HG03378 (cell line): ENCODE measurements at regions not wholly inside any gene's neighbourhood (a gene's known extent, or its start where the extent isn't known, plus 50 kb on each side); places are given as distances from the start of the nearest gene placed in this dataset.

Experiments used
- ATAC-seq: cut with Tn5 transposase; IDR thresholded peaks from one replicate; pipeline ENCODE4 v1.9.1; 2021; ENCODE audit warnings: mild to moderate bottlenecking, moderate library complexity; ENCODE audit not compliant: unreplicated experiment

DNA sequence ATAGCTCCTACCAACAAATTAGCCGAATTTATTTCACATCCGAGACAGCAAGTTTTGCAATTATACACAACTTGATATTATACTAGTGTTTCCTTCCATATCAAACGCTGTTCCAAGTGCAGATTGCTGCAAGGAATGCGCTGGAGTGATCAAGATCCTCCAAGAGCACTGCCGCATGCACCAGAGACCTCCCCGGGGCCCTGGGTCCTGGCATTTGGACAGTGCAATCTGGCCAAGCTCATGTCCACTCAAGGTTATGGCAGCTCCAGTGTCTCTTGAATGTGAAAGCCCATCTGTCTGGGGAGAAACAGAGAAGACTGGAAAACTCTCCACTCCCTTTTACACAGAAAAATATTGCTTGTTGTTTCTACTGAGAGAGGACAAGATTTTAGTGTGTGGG, 111.9 kb downstream of the HSPH1 start:
- ATAC-seq: no peak

- ATAC-seq: no peak
These were observed 112.6 kb downstream of the HSPH1 start for GRCh38 chr13:31049083-31049482.

DNA sequence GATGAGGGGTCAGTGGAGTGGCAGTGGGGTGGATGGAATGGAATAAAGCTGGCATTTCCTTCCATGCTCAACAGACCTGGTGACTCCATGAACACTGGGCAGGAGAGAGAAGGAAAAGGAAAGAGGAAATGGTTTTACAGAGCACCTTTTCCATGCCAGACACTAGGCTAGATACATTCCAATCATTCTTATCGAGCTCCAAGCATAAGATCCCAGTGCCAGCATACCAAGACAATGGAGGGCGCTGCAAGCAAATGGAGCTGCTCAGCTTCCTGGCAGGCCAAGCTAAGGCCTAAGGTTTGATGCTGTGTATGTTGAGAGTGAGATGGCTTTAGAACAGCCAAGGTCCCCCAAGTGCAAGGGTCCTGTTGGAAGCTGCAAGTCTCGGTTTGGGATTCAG, 113.2 kb downstream of the HSPH1 start:
- ATAC-seq: no peak

DNA sequence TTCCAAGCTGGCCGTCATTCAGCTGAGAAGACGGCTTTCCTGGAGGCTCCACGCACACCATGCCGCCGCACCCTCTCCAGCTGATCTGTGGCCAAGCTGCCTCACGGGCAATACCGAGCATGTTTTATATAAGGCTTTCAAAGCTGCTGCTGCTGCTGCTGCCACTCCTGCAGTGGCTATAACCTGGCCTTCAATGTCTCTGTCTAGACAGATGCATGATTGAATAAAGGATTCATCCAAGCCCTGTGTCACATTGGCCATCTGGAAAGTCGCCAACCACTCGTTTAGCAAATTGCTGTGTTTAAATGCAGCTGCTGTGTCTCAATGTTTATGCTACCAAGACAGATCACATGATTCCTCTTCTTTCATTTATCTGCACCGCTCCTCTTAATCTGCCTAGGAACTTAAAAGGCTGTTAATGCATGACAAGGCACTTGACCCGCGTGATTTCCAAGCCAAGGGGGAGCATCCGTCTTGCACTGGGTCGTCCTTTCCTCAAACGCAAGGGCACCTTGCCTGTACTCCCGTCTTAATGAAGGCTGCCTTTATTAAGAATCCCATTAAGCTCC, 114.3 kb downstream of the TEX26 start:
- no peak for ATAC-seq

GRCh38 chr13:31045286-31046081, 113.0 kb downstream of the TEX26 start:
- peak; percentile 57 for ATAC-seq

DNA sequence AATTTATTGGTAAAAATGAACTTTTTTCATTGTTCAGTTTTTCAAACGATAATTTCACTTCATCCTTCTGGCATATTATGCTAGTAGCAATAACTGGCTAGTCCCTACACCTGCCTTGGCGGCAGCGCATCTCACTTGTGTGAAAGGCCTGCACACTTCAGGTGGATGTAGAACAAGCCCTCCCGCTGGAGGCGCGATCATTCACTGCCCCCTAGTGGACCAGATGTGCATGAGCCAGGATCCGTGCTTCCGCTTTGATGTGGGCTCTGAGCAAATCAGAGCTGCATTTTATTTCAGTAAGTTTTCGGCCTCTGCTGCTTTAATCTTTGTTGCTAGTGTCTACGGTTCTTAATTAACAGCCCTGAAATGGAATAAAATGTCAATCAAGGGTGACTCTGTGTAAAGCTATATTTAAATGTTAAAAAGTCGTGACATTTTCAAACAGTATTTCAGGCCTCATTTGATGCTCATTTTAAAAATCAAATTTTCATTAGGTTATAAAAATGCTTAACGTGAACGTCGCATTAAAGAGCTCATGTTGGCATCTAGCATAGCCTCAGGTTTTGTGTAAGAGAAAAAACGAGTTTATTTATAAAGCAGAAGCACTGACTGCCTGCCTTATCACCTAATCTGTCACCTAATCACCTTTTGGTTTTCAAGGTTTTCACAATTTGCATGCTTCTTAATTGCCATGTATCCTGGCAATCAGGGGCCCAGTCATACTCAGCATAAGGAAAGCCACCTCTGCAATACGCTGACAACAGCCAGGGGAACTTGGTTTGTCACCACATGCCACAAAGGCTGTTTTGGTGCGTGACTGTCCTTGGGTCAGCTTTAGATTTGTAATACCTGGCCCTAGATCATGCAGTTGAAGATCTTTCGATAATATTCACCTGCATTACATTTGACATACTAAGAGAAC, 112.2 kb downstream of the TEX26 start:
- peak; percentile 77 for ATAC-seq

- ATAC-seq: peak; percentile 8
These were observed 111.5 kb downstream of the TEX26 start for GRCh38 chr13:31043957-31044356.

DNA sequence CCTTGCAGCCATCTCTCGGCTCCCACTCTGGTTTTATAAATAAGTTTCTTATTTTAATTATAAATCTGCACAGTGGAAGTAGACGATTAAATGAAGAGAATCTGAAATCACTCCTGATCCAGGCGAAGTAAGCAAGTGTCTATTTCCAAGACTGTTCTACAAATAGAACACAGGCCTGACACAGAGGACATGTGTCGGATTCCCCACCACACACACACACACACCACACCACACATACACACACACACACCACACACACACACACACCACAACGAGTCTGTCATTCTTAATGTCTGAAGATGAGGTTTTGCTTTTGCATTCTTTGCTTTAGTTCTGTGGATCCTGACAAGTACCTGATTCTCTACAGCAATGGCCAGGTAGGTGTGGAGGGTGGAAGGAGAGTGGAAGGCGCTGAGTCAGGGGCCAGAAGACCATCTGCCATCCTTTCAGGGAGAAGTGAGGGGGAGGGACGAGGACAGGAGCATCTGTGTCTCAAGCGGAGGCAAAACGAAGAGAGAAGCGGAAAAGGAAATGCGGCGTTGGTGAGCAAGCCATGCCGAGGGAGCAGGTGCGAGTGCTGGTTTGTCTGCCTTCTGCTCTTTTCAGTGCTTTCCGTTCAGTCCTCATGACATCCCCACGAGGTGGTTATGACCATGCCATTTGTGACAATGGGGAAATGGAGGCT, 110.2 kb downstream of the TEX26 start:
- no peak for ATAC-seq

- ATAC-seq: no peak
These were observed 109.6 kb downstream of the TEX26 start for GRCh38 chr13:31042049-31042448.

- ATAC-seq: peak; percentile 85
These were observed 106.5 kb downstream of the TEX26 start for GRCh38 chr13:31038834-31039552.

DNA sequence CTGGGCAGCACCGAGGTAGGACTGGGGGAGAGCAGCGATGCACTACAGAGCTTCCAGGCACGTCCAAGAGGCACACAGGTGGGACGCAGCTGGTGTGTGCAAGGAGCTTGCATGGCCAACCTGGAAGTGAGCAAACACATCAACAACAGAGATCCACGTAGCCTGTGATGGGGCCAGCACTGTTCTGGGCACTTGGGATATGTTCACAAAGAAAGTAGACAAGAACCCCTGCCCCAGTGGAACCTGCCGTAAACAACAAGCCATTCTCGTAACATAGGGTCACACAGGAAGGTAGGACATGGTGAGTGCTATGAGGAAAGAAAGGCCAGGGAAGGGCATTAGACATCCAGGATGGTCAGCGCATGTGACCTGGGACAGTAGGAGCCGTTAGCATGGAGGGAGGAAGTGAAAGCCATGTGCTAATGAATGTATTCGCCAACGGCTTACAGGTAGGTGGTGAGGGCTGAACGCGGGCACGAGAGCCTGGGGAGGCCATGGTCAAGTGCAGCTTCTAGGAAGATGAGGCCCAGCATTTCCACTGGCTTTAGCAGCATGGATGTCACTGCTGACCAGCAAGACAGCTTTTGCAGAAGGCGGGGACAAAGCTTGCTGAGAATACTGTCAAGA, 105.5 kb downstream of the TEX26 start:
- ATAC-seq: no peak

GRCh38 chr13:31036731-31037695, 104.6 kb downstream of the TEX26 start:
- no peak for ATAC-seq

- no peak for ATAC-seq
These were observed 102.9 kb downstream of the TEX26 start for GRCh38 chr13:31035185-31035965.

GRCh38 chr13:31032528-31033113, 100.2 kb downstream of the TEX26 start:
- ATAC-seq: no peak

GRCh38 chr13:31031482-31031881, 99.0 kb downstream of the TEX26 start:
- ATAC-seq: no peak

GRCh38 chr13:31029102-31029501, 96.6 kb downstream of the TEX26 start:
- no peak for ATAC-seq

GRCh38 chr13:31027136-31027535, 94.7 kb downstream of the TEX26 start:
- no peak for ATAC-seq
